K562 (cell line): ENCODE measurements at regions not wholly inside any gene's neighbourhood (a gene's known extent, or its start where the extent isn't known, plus 50 kb on each side); places are given as distances from the start of the nearest gene placed in this dataset.

Experiments
- ATAC-seq: fragments of 200-7000 bp; cut with Tn5 transposase; 3 replicates; pipeline ENCODE4 v1.9.1; 2020; ENCODE audit warnings: moderate library complexity
- BruUV-seq: library from RNA; stranded (reverse); fragments of 400-500 nt; replicated peaks from 2 replicates; lab custom pipeline; 2021; lab: Mats Ljungman, UMichigan
- CTCF ChIA-PET: fragments of 300-600 bp; formaldehyde crosslinking; extraction: SDS; loops from one replicate; lab custom pipeline; 2021; ENCODE audit warnings: low intra/inter-chr PET ratio; lab: Yijun Ruan, JAX
- POLR2A ChIA-PET: fragments of 300-600, 350-650 bp; sonication (Branson Sonifier 250); formaldehyde crosslinking; extraction: SDS; loops from one replicate; lab custom pipeline; 2021; ENCODE audit warnings: antibody characterized with exemption, inconsistent platforms; lab: Yijun Ruan, JAX
- DNase-seq, 4 experiments: peaks; one replicate each; pipeline versions ENCODE4 v3.0.0 to v3.0.0-alpha.2; 2011 to 2018; ENCODE audit warnings: low spot score in 3 of 4, mixed read lengths in 3 of 4; ENCODE audit errors: extremely low read depth in 1 of 4
- FAIRE-seq: peaks from 2 replicates; lab custom pipeline; 2011; peaks lifted over from hg19 to GRCh38; lab: Jason Lieb, UNC
- H2AFZ ChIP-seq: 2 replicates; pipeline ENCODE4 v1.6.0; 2011; ENCODE audit warnings: low read depth, low read length, control low read depth, inconsistent platforms
- H3K27ac ChIP-seq: fragments of 200-600 bp; 3 replicates; pipeline ENCODE4 v1.8.0; 2011; ENCODE audit warnings: low read depth, mild to moderate bottlenecking, control low read depth, inconsistent platforms, low read length, moderate library complexity, mixed read lengths; ENCODE audit errors: extremely low read depth
- H3K27me3 ChIP-seq, 2 experiments: fragments of 300-600 bp in 1 of 2; 2 replicates in 1 of 2; 3 replicates in 1 of 2; pipeline versions ENCODE4 v1.6.0 to v1.8.0; 2011; ENCODE audit warnings: inconsistent platforms in 2 of 2, low read length in 2 of 2, mild to moderate bottlenecking in 1 of 2, mixed read lengths in 1 of 2, moderate library complexity in 1 of 2; ENCODE audit not compliant: control insufficient read depth in 2 of 2, insufficient read depth in 2 of 2
- H3K36me3 ChIP-seq: fragments of 300-600 bp; 3 replicates; pipeline ENCODE4 v1.8.0; 2011; ENCODE audit warnings: mild to moderate bottlenecking, low read length, inconsistent platforms; ENCODE audit not compliant: control insufficient read depth, insufficient read depth
- H3K4me1 ChIP-seq, 2 experiments: fragments of 200-600 bp in 1 of 2; replicated peaks in 1 of 2; 2 replicates in 1 of 2; 3 replicates in 1 of 2; pipeline versions ENCODE4 v1.5.1 to v1.8.0; 2011; ENCODE audit warnings: inconsistent platforms in 2 of 2, low read length in 2 of 2, mild to moderate bottlenecking in 1 of 2, mixed read lengths in 1 of 2, moderate library complexity in 1 of 2; ENCODE audit not compliant: control insufficient read depth in 2 of 2, insufficient read depth in 2 of 2
- H3K4me2 ChIP-seq: 2 replicates; pipeline ENCODE4 v1.6.1; 2011; ENCODE audit warnings: low read length, control low read depth, inconsistent platforms, mixed read lengths; ENCODE audit not compliant: insufficient read depth
- H3K4me3 ChIP-seq: fragments of 200-600 bp; sonication (generic), shearing (Covaris generic); 2 replicates; pipeline ENCODE4 v1.5.1; 2016; ENCODE audit warnings: control low read depth, inconsistent platforms
- H3K79me2 ChIP-seq: fragments of 200-600 bp; 3 replicates; pipeline ENCODE4 v1.8.0; 2011; ENCODE audit warnings: low read length, inconsistent platforms; ENCODE audit not compliant: control insufficient read depth, insufficient read depth
- H3K9ac ChIP-seq, 2 experiments: 2 replicates each; pipeline versions ENCODE4 v1.6.0 to v1.6.1; 2011; ENCODE audit warnings: low read depth in 2 of 2, low read length in 2 of 2, control low read depth in 1 of 2, inconsistent platforms in 1 of 2, mild to moderate bottlenecking in 1 of 2, mixed read lengths in 1 of 2; ENCODE audit not compliant: insufficient read depth in 1 of 2
- H3K9me1 ChIP-seq: one replicate; pipeline ENCODE4 v1.6.0; 2011; ENCODE audit warnings: inconsistent platforms, mild to moderate bottlenecking, low read length, moderate library complexity; ENCODE audit not compliant: control insufficient read depth, insufficient read depth
- H3K9me3 ChIP-seq: replicated peaks from 2 replicates; pipeline ENCODE4 v1.5.1; 2011; ENCODE audit warnings: low read depth, low read length, inconsistent platforms; ENCODE audit not compliant: control insufficient read depth, insufficient read depth
- H4K20me1 ChIP-seq: replicated peaks from 2 replicates; pipeline ENCODE4 v1.6.1; 2011; ENCODE audit warnings: low read length, inconsistent platforms, mixed read lengths; ENCODE audit not compliant: control insufficient read depth, insufficient read depth
- FOXJ2 ChIP-seq: fragments of 200-800 bp; sonication (Bioruptor generic); IDR thresholded peaks from 2 replicates; pipeline ENCODE4 v1.6.1; 2016; ENCODE audit warnings: missing genetic modification characterization, missing compliant biosample characterization
- MECOM ChIP-seq: fragments of 250-450 bp; sonication (Bioruptor Pico); IDR thresholded peaks from 2 replicates; pipeline ENCODE4 v1.8.0; 2022; ENCODE audit warnings: inconsistent platforms
- NELFE ChIP-seq: IDR thresholded peaks from 2 replicates; pipeline ENCODE4 v1.6.1; 2011; ENCODE audit warnings: mild to moderate bottlenecking; ENCODE audit not compliant: insufficient read depth, insufficient read length
- PML ChIP-seq: IDR thresholded peaks from 2 replicates; pipeline ENCODE4 v1.6.1; 2012; ENCODE audit warnings: low read length, inconsistent platforms
- RNF2 ChIP-seq: sonication (generic); IDR thresholded peaks from 2 replicates; pipeline ENCODE4 v1.6.1; 2016
- SAP30 ChIP-seq: fragments of 200-600 bp; sonication (generic); IDR thresholded peaks from 2 replicates; pipeline ENCODE4 v1.6.1; 2012; ENCODE audit warnings: borderline replicate concordance, low read depth, mild to moderate bottlenecking, moderate library complexity, low read length, control low read depth, inconsistent platforms; ENCODE audit not compliant: insufficient read depth, poor library complexity, severe bottlenecking
- SMAD2 ChIP-seq: fragments of 150-350 bp; IDR thresholded peaks from 2 replicates; pipeline ENCODE4 v1.6.1; 2014; ENCODE audit warnings: low read depth, mild to moderate bottlenecking, low read length
- TAF1 ChIP-seq: IDR thresholded peaks from 2 replicates; pipeline ENCODE4 v1.6.1; 2011; ENCODE audit warnings: mild to moderate bottlenecking, low read length, moderate library complexity; ENCODE audit not compliant: insufficient read depth, control insufficient read depth, severe bottlenecking; ENCODE audit errors: extremely low read depth
- TAL1 ChIP-seq: fragments of 450-650 bp; IDR thresholded peaks from 2 replicates; pipeline ENCODE4 v1.6.1; 2016; ENCODE audit warnings: mild to moderate bottlenecking
- TCF3 ChIP-seq: sonication (generic); formaldehyde crosslinking; IDR thresholded peaks from 2 replicates; pipeline ENCODE4 v1.4.0; 2020; ENCODE audit warnings: mild to moderate bottlenecking, missing genetic modification reagents
- ZBTB5 ChIP-seq: fragments of 450-650 bp; IDR thresholded peaks from 2 replicates; pipeline ENCODE4 v1.6.1; 2017; ENCODE audit warnings: antibody characterized with exemption
- ZNF586 ChIP-seq: fragments of 450-650 bp; formaldehyde crosslinking; conservative IDR thresholded peaks from 2 replicates; pipeline ENCODE4 v1.4.0; 2020; ENCODE audit warnings: mild to moderate bottlenecking, moderate library complexity
- ZNF589 ChIP-seq: fragments of 200-800 bp; sonication (Bioruptor generic); IDR thresholded peaks from 2 replicates; pipeline ENCODE4 v1.6.1; 2016; ENCODE audit warnings: low read depth, missing genetic modification characterization, missing compliant biosample characterization
- ZNF717 ChIP-seq: fragments of 250-450 bp; sonication (Bioruptor Pico); IDR thresholded peaks from 2 replicates; pipeline ENCODE4 v1.5.0; 2021
- WGBS: fragments of 100-300 bp; shearing (Covaris generic); methylation state at CpG from one replicate; pipeline ENCODE4 v1.1.6; 2016; ENCODE audit warnings: low coverage, mixed read lengths; ENCODE audit not compliant: insufficient coverage; ENCODE audit errors: missing lambda C conversion rate; 5-methylcytosine and 5-hydroxymethylcytosine counted together
- in situ Hi-C: fragments of 300-500 bp; cut with MboI; formaldehyde crosslinking; loops from 4 replicates; pipeline ENCODE4 v1.15.0; 2018; ENCODE audit warnings: inconsistent platforms, mixed read lengths
- intact Hi-C: fragments of 100-400 bp; cut with micrococcal nuclease; formaldehyde crosslinking; loops from 2 replicates; pipeline ENCODE4 v1.14.2; 2022
- TF ChIP-seq, protein P1 (sequence below): sonication (generic); formaldehyde crosslinking; IDR thresholded peaks from 2 replicates; pipeline ENCODE4 v1.8.0; 2022; ENCODE audit warnings: mild to moderate bottlenecking, missing genetic modification reagents

DNA sequence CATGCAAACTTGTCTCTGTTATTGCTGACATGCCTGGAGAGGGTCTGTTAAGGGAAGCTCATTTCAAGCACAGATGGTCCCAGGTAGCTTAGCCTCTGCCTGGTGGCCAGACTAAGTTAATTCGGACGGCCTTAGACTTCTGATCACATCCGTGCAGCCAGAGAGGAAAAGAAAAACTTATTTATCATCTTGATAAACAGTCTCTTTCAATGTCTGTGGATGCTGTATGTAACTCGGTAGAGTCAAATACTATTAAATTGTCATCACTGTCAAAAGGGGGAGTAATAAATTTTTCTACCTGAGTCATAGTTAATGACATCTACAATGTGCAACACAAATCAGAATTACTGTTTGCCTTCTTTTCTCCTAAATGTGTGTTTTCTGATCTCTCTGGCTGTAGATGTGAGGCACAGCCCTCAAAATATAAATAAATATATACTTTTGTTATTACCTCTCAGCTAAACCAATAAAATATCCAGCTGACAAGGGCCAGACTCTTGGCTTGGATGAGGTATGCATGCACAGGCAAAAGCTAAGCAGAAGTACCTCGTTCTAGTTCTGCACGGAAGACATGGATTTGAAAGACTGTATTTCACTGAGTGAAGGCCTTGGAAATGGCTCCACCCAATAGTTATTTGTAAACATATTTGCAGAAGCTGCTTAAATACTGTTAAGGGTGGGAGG lies 530.0 kb downstream of the TAFA4 start:
- Histone ChIP-seq H3K27me3 (no peaks in the 10 kb centered on the region), H3K9me3 (no peaks in the 10 kb centered on the region), H3K27ac (no peak overlapping the region), H3K4me2 (no peak overlapping the region), H3K9me1 (no peaks in the 10 kb centered on the region), H4K20me1 (no peaks in the 10 kb centered on the region), H3K9ac (no peak overlapping the region), H2AFZ (no peak overlapping the region), H3K4me1 (no peaks in the 10 kb centered on the region), H3K36me3 (no peaks in the 10 kb centered on the region), H3K4me3 (no peak overlapping the region), H3K79me2 (no peaks in the 10 kb centered on the region)
- FAIRE-seq (no peak), ATAC-seq (no peak), DNase-seq (no peak)
- BruUV-seq: no TSS peak
- 0% methylated on average over 6 of the region's 6 CpGs for WGBS
- intact Hi-C loops: no loop called here
- ChIA-PET CTCF (no interaction called here), POLR2A (no interaction called here)
- TF ChIP-seq, protein P1, sequence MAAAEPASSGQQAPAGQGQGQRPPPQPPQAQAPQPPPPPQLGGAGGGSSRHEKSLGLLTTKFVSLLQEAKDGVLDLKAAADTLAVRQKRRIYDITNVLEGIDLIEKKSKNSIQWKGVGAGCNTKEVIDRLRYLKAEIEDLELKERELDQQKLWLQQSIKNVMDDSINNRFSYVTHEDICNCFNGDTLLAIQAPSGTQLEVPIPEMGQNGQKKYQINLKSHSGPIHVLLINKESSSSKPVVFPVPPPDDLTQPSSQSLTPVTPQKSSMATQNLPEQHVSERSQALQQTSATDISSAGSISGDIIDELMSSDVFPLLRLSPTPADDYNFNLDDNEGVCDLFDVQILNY (CRISPR knock-in tag): no peak
- TF ChIP-seq TCF3 (CRISPR knock-in tag) (no peak), FOXJ2 (no peak), TAL1 (no peak), TAF1 (no peak), PML (no peak), ZNF717 (CRISPR knock-in tag) (no peak), MECOM (CRISPR knock-in tag) (no peak), SAP30 (no peak), ZNF589 (no peak), SMAD2 (no peak), RNF2 (no peak), NELFE (no peak), ZNF586 (CRISPR knock-in tag) (no peak), ZBTB5 (no peak)
- in situ Hi-C loops: no loop called here
